HS-27A (cell line): ENCODE measurements at regions not wholly inside any gene's neighbourhood (a gene's known extent, or its start where the extent isn't known, plus 50 kb on each side); places are given as distances from the start of the nearest gene placed in this dataset.
"Not testable (repeated sequence)": the region's sequence is repeated elsewhere in the genome, so short reads cannot be mapped to it uniquely, and the experiment has no call there.

Source experiments
- DNase-seq: peaks from one replicate; pipeline ENCODE4 v3.0.0-alpha.2; 2012; ENCODE audit warnings: low read depth, missing footprints

GRCh38 chr13:26888632-26889031, 128.0 kb upstream of the GPR12 start:
- DNase-seq = no peak

GRCh38 chr13:26887594-26887993, 127.0 kb upstream of the GPR12 start:
- no peak for DNase-seq

DNA sequence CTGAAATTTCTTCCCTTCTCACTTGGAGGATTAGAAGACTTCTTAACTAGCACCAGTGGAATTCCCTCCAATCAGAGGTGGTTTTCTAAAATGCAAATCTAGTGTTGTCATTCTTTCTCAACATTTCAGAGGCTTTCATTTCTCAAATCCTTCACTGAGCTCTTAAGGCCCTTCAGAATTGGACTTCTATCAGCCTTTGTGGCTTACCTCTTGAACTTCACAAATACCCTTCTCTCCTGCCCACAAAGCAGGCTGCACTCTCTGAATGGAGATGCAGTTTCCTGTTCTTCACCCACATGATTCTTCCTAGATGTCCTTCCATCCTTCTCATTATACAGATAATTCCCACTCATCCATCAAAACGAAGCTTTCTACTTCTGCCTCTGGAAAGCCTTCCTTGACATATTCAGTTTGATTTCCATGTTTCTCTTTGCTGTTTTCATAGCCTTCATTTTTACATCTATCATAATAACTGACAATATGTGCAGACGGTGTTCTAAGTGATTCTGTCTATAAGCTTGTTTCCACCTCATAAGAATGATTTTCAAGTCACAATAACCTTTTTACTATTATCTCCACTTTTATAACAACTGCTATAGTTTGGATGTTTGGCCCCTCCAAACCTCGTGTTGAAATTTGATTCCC, 123.1 kb upstream of the GPR12 start:
- DNase-seq = no peak

DNA sequence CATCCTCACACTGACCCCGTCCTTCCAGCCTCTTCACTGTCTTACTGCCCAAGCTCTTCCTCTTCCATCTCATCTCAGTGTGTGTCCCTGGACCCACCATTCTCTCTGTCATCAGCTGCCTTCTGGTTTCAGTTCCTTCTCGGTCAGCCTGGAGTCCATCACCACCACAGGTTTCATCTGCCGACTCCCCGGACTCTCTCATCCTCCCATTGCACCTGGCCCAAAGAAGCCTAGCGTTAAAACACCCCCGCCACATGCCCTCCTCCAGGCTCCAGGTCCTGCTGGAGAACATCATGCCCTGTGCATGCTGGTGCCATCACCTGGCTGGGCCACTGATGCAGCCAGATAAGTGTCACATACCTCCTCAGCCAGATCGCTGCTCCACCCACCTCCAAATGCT, 122.1 kb upstream of the GPR12 start:
- DNase-seq = no peak

GRCh38 chr13:26881154-26881553, 120.6 kb upstream of the GPR12 start:
- no peak for DNase-seq

DNA sequence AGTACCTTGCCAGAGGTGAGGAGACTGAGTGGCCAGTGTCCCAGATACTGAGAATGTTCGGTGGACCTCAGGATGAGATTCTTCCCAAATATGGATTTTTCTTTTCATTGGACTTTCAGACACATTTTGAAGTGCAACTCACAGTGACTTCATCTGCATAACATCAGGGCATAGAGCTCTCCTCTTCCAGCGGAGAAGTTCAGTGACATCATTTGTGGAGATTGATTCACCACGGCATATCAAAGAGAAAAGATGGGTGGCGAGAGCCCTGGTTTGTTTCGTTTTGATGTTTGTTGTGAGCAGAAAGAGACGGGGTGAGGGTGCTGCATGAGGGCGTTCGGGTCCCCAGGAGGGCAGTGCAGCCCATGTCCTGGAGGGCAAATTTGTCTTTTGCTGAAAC, 120.1 kb upstream of the GPR12 start:
- no peak for DNase-seq

GRCh38 chr13:26878438-26878837, 117.9 kb upstream of the GPR12 start:
- DNase-seq = no peak

DNA sequence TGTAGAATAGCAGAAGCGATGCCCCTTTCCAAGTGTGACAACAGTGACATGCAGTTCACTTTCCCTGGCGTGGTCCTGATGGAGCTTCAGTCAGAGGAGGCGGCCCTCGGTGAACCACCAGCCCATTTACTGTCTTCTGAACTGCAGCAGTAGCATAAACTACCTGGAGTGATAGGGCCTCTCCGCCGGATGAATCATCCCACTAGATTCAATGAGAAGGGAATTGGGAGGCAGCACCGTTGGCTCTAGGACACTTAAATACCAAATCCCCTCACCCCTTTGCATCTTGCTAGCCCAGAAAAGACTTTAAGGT, 112.8 kb upstream of the GPR12 start:
- DNase-seq = no peak

DNA sequence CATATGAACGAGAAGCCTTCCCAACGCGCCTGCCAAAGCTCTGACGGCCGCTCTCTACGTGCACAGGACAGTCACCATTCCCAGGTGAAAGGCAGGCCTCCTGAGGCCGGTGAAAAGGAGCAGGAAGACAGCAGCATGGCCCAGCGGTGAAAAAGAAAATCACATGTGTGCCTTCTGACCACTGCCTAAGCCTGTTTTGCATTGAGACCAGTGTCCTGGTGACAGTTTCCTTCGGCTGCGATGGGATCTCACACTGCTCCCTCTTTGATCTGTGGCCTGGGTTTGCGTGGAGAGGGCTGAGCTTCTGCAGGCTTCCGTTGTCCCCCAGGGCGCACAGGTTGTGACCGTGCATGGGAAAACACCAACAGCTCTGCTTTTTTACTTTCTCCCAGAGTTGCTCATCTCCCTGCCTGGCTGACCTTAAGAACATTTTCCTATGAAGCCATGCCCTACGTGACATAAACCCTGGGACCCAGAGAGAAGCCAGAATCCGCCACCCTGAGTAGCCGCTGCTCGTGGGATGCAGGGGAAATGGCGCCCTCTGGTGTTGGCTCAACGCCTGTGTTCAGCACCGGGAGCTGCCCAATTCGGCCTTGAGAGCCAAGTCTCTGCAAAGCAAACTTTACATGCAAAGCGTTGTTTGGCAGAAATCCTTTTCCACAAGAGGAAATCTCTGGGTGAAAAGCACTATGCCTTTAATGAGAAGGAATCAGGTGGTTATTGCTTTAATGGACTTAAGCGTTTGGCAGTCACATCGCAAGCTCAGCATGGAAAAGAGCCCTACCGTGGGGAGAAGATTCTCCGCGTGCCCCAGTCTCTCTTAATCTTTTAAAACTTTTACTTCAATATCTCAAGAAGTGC, 112.2 kb upstream of the GPR12 start:
- DNase-seq = no peak

DNA sequence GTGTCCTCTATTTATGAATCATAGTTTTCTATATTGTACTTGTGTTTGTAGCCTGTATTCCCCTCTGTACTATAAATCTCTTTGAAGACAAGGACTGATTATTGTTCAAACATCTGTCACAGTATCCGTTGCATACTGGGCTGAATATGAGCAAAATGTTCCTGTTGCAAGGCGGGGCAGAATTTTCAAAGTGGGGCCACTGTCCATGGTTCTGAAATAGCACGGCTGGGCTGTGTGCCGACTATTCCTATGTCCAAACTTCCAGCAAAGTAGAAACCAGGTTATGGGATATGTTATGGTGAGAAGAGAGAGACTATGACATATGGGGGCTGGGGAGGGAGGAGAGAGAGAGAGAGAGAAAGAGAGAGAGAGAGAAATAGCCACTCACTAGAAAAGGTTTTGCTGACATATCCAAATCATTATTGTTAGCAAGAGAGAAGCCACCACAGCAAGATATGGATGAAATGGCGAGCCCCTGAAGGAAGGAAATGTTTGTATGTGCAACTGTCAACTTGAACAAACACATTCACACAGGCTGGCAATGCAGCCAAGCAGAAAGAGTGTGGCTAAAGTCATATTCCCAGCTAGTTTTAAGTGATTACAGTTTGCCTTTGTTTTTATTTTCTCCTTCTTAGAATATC, 107.0 kb upstream of the GPR12 start:
- DNase-seq = no peak

DNA sequence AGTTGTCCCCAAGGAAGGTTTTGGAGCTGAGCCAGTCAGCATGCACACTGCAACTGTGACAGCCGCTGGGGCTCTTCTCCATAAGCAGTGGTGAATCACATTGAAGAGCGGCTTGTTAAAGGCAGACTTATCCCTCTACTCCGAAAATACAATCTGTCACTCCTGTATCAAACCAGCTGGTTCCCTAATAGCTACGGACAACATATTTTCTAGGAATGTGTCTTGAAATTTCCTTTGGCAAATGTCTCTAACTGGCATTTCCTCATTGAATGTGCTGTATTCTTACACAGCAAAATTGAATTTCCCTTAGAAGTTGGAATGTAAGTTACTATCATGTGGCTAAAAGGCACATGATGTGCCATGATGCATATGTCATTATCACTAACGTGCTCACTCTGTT, 104.0 kb upstream of the GPR12 start:
- no peak for DNase-seq

GRCh38 chr13:26861941-26862340, 101.4 kb upstream of the GPR12 start:
- DNase-seq = no peak

DNA sequence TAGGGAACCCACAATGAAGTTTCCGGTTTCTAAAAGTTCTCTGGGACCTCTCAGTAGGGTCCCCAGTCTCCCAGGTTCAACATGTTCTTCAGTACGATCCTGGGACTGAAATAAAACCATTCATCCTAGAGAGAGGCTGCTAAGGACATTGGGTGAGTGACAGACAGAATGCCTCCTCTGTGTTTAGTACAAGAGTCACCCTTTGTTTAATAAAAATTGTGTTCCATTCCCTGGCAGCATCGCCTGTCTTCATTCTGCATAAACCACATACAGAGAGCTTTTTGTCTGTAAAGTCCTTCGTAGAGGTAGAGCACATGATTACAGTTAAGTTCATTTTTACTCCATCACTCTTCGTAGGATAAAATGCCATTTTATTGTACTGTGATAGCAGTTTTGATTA, 95.3 kb upstream of the GPR12 start:
- no peak for DNase-seq

DNA sequence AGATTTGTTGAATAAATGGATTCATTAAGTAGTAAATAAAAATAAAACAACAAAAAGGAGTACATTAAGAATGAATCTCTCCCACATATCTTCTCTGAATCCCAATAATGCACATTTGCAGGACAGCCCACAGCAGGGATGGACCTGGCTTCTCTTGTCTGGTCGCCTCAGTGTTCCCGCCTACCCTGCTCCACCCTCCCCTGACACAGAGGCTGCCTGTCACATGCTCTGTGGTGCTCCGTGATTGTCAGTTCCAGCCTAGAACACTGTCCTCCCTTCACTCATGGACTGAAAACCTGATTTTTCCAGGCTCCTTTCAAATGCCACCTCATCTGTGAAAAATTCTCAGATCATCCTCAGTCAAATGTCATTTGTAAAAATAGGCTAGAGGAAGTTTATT, 94.5 kb upstream of the GPR12 start:
- no peak for DNase-seq

GRCh38 chr13:26853323-26853722, 92.7 kb upstream of the GPR12 start:
- no peak for DNase-seq

DNA sequence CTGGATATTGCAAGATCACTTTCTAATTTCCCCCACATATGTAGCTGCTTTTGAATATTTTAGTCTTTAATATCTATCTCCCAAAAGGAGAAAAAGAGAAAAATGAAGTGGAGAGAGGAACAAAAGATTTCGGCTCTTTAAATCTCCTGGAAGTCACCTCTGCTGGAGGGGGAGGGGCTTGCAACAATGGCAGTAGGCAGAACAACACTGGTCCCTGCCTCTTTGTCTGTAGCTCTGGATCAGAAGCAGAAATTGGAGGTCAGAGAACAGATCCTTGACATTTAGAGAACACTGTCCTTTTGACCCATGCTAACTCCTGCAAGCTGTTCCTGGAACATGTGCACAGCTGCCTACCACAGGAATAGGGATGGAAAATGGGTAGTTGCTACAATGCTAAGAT, 86.7 kb upstream of the GPR12 start:
- no peak for DNase-seq

DNA sequence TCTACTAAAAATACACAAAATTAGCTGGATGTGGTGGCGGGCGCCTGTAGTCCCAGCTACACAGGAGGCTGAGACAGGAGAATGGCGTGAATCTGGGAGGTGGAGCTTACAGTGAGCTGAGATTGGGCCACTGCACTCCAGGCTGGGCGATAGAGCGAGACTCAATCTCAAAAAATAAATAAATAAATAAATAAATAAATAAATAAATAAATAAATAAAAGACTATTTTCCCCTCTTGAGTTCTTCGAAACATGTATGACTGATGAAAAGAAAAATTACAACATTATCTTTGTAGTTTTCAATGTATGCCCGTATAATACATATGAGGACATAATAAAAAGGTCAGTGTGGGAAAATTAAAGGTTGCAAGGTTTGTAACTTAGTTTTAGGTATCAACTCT, 84.5 kb upstream of the GPR12 start:
- not testable (repeated sequence) for DNase-seq

DNA sequence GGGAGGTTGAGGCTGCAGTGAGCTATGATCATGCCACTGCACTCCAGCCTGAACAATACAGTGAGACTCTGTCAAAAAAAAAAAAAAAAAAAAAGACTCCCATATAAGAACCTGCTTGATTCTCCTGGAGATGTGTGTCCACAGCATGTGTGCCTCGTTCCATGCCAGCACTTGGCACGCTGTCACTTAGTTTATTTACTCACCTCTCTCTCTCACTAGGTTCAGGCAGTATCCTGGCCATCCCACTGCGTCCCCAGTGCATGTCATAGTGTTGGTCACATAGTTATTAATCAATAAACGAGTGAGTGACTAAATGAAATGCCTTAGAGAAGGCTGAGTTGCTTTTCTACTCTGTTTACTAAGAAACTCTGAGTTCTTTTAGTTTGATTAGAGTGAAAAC, 79.1 kb upstream of the GPR12 start:
- no peak for DNase-seq

DNA sequence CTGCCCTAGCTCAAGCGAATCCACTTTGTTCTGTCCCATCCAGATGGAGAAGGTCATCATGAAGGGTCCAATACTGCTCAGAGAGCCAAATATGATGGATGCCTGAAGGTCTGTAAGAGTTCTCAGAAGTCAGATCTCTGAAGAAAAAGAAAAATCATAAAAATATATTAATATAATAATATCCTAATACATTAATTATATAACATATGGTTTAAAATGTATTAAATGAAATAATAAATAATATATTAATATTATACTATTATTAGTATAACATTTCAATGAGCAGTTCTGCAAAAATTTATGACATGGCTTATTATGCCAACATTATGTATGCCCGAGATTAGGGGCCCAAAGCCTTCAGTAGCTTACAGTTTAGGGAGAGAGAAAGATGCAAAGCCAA, 78.2 kb upstream of the GPR12 start:
- DNase-seq = no peak

GRCh38 chr13:26837997-26838396, 77.4 kb upstream of the GPR12 start:
- no peak for DNase-seq

- DNase-seq = no peak
Measured at GRCh38 chr13:26837102-26837501, 76.5 kb upstream of the GPR12 start.

DNA sequence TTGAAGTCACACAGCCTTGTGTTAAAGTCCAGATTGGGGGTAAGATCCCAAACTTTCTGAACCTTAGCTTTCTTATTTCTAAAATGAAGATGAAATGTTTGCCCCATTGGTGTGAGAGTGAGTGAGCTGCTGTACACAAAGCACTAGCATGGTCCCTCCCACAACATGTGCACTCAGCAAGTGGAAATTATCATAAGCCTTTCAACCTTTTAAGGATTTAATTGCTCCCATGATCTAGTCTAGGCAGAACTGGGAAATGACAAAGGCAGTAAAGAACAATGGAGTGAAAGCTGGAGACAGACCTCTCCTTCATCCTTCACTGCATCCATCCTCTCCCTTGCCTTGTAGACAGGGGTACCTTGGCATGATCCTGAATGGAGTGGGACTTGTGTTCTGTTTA, 76.0 kb upstream of the GPR12 start:
- no peak for DNase-seq

DNA sequence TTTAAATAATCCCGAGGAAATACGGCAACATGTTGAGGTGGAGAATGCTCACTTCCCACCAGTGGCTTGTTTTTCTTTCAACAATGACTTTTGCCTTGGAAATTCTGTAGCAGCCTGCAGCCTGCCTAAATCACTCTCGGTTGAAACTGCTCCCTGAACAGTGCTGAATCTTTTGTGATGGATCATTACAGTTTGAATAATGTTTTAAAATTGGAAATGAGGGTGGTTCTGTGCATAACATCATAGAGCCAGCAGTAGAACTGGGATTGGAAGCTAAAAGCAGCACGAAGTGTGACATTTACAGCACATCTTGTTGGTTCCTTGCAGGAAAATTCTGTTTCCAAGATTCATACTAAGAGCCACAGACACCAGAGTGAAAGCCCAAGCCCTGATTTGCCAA, 74.1 kb upstream of the GPR12 start:
- no peak for DNase-seq
